OCI-LY7 (cell line): ENCODE measurements at regions not wholly inside any gene's neighbourhood (a gene's known extent, or its start where the extent isn't known, plus 50 kb on each side); places are given as distances from the start of the nearest gene placed in this dataset.

Experiments
- BruUV-seq: library from RNA; stranded (reverse); fragments of 400-500 nt; replicated peaks from 2 replicates; lab custom pipeline; 2021; lab: Mats Ljungman, UMichigan
- CTCF ChIA-PET: fragments of 300-600 bp; sonication (Branson Sonifier 250); formaldehyde crosslinking; loops from one replicate; lab custom pipeline; 2022; ENCODE audit warnings: antibody characterized with exemption; ENCODE audit not compliant: unreplicated experiment; lab: Charles Lee
- POLR2A ChIA-PET: fragments of 300-600 bp; sonication (Branson Sonifier 250); formaldehyde crosslinking; loops from one replicate; lab custom pipeline; 2022; ENCODE audit warnings: antibody characterized with exemption; lab: Charles Lee
- DNase-seq: peaks from one replicate; pipeline ENCODE4 v3.0.0-alpha.2; 2015; ENCODE audit warnings: low spot score
- H2AFZ ChIP-seq: fragments of 200-600 bp; sonication (generic), shearing (Covaris generic); 2 replicates; pipeline ENCODE4 v1.6.1; 2014; ENCODE audit warnings: mild to moderate bottlenecking, antibody characterized with exemption, low read length, moderate library complexity
- H3K27ac ChIP-seq: fragments of 200-600 bp; sonication (generic); 2 replicates; pipeline ENCODE4 v1.5.1; 2014; ENCODE audit warnings: mixed run types, low read depth, mild to moderate bottlenecking, moderate library complexity, low read length, inconsistent platforms; ENCODE audit not compliant: poor library complexity, severe bottlenecking
- H3K36me3 ChIP-seq: fragments of 200-600 bp; sonication (generic); 2 replicates; pipeline ENCODE4 v1.6.1; 2014; ENCODE audit warnings: mild to moderate bottlenecking, antibody characterized with exemption, low read length, moderate library complexity, mixed read lengths; ENCODE audit not compliant: insufficient read depth
- H3K4me1 ChIP-seq: fragments of 200-600 bp; sonication (generic); 2 replicates; pipeline ENCODE4 v1.5.1; 2014; ENCODE audit warnings: mild to moderate bottlenecking, low read length; ENCODE audit not compliant: insufficient read depth, poor library complexity, severe bottlenecking
- H3K4me2 ChIP-seq: fragments of 200-600 bp; sonication (generic); 2 replicates; pipeline ENCODE4 v1.6.1; 2014; ENCODE audit warnings: mild to moderate bottlenecking, low read length
- H3K4me3 ChIP-seq: fragments of 200-600 bp; sonication (generic); 2 replicates; pipeline ENCODE4 v1.5.1; 2014; ENCODE audit warnings: mild to moderate bottlenecking, low read depth, low read length; ENCODE audit not compliant: poor library complexity, severe bottlenecking
- H3K79me2 ChIP-seq: fragments of 200-600 bp; sonication (generic); 2 replicates; pipeline ENCODE4 v1.6.1; 2016; ENCODE audit warnings: low read depth, mild to moderate bottlenecking, low read length, moderate library complexity, mixed read lengths; ENCODE audit not compliant: insufficient read depth
- H3K9me2 ChIP-seq: fragments of 200-600 bp; sonication (generic); 2 replicates; pipeline ENCODE4 v1.6.1; 2016; ENCODE audit warnings: mild to moderate bottlenecking, low read length, mixed read lengths; ENCODE audit not compliant: insufficient read depth
- H3K9me3 ChIP-seq: fragments of 200-600 bp; sonication (generic); 2 replicates; pipeline ENCODE4 v1.6.1; 2014; ENCODE audit warnings: mild to moderate bottlenecking, mixed run types, low read length, mixed read lengths
- H4K20me1 ChIP-seq: fragments of 200-600 bp; sonication (generic); 2 replicates; pipeline ENCODE4 v1.6.1; 2014; ENCODE audit warnings: mild to moderate bottlenecking, antibody characterized with exemption, low read length, moderate library complexity, mixed read lengths; ENCODE audit not compliant: insufficient read depth
- CTCF ChIP-seq: fragments of 200-600 bp; sonication (generic); conservative IDR thresholded peaks from 2 replicates; pipeline ENCODE4 v1.5.1; 2014; ENCODE audit warnings: mild to moderate bottlenecking, antibody characterized with exemption, low read length, moderate library complexity, mixed read lengths
- EZH2phosphoT487 ChIP-seq: fragments of 200-600 bp; sonication (generic); IDR thresholded peaks from 2 replicates; pipeline ENCODE4 v1.6.1; 2018; ENCODE audit warnings: low read depth, borderline replicate concordance, mild to moderate bottlenecking, mixed run types, antibody characterized with exemption, low read length, moderate library complexity, mixed read lengths
- intact Hi-C: fragments of 100-400 bp; cut with micrococcal nuclease; formaldehyde crosslinking; loops from one replicate; pipeline ENCODE4 v1.10.0; 2022; ENCODE audit not compliant: unreplicated experiment

GRCh38 chr2:126383800-126384199 is 272.2 kb upstream of the GYPC start:
- Histone ChIP-seq H3K4me2 (no peak overlapping the region), H3K36me3 (no peaks in the 10 kb centered on the region), H3K9me2 (no peaks in the 10 kb centered on the region; the same call in 1 of the 2 replicates), H3K4me3 (no peak overlapping the region), H3K79me2 (no peaks in the 10 kb centered on the region), H3K4me1 (no peaks in the 10 kb centered on the region), H2AFZ (no peak overlapping the region), H3K27ac (no peak overlapping the region), H4K20me1 (no peaks in the 10 kb centered on the region), H3K9me3 (no peaks in the 10 kb centered on the region)
- BruUV-seq: no TSS peak
- ChIA-PET CTCF (no interaction called here), POLR2A (no interaction called here)
- DNase-seq: no peak
- intact Hi-C loops: no loop called here
- TF ChIP-seq EZH2phosphoT487 (no peak), CTCF (no peak)

GRCh38 chr2:126385441-126385840 is 270.5 kb upstream of the GYPC start:
- no peak for TF ChIP-seq CTCF
- no peak for TF ChIP-seq EZH2phosphoT487
- no TSS peak for BruUV-seq
- H3K36me3 ChIP-seq: no peaks in the 10 kb centered on the region
- no peak overlapping the region for H3K4me3 ChIP-seq
- DNase-seq: no peak
- no peaks in the 10 kb centered on the region for H3K9me3 ChIP-seq
- H2AFZ ChIP-seq: no peak overlapping the region
- H3K4me1 ChIP-seq: no peaks in the 10 kb centered on the region
- H3K27ac ChIP-seq: no peak overlapping the region
- ChIA-PET POLR2A (no interaction called here), CTCF (no interaction called here)
- intact Hi-C loops: no loop called here
- no peak overlapping the region for H3K4me2 ChIP-seq
- H3K9me2 ChIP-seq: no peaks in the 10 kb centered on the region; the same call in 1 of the 2 replicates
- H4K20me1 ChIP-seq: no peaks in the 10 kb centered on the region
- H3K79me2 ChIP-seq: no peaks in the 10 kb centered on the region

- Histone ChIP-seq H4K20me1 (no peaks in the 10 kb centered on the region), H3K4me3 (no peak overlapping the region), H3K79me2 (no peaks in the 10 kb centered on the region), H3K27ac (no peak overlapping the region), H3K36me3 (no peaks in the 10 kb centered on the region), H3K9me2 (no peaks in the 10 kb centered on the region; the same call in 1 of the 2 replicates), H3K4me1 (no peaks in the 10 kb centered on the region), H3K4me2 (no peak overlapping the region), H3K9me3 (no peaks in the 10 kb centered on the region), H2AFZ (no peak overlapping the region)
- intact Hi-C loops: no loop called here
- TF ChIP-seq CTCF (no peak), EZH2phosphoT487 (no peak)
- ChIA-PET CTCF (no interaction called here), POLR2A (no interaction called here)
- BruUV-seq: no TSS peak
- no peak for DNase-seq
Observed at GRCh38 chr2:126385983-126386382, 270.0 kb upstream of the GYPC start.
